ENCODE measurements at regions not wholly inside any gene's neighbourhood (a gene's known extent, or its start where the extent isn't known, plus 50 kb on each side); places are given as distances from the start of the nearest gene placed in this dataset.

- Mint-ChIP-seq H3K4me1 (no peaks in the 10 kb centered on the region), H3K4me3 (no peak overlapping the region), H3K9me3 (peaks cover 0 to 19% (median 0%) of the 10 kb centered on the region in 7 donors), H3K27me3 (no peaks in the 10 kb centered on the region), H3K27ac (no peak overlapping the region), H3K36me3 (no peaks in the 10 kb centered on the region)
- DNase-seq (no peak), ATAC-seq (ENCODE audit: low read depth in 2 of 2) (no peak)
- Histone ChIP-seq H3K27me3 (ENCODE audit: control insufficient read depth, insufficient read depth, low read length) (no peaks in the 10 kb centered on the region), H3K27ac (ENCODE audit: insufficient read depth, low read length, poor library complexity, severe bottlenecking) (no peak overlapping the region), H3K9me3 (ENCODE audit: control insufficient read depth in 2 of 2, low read length in 2 of 2) (no peaks in the 10 kb centered on the region), H3K4me3 (ENCODE audit: low read depth, low read length) (no peak overlapping the region), H3K36me3 (ENCODE audit: control insufficient read depth, insufficient read depth, low read length) (no peaks in the 10 kb centered on the region), H3K4me1 (ENCODE audit: control insufficient read depth, insufficient read depth, low read length, poor library complexity, severe bottlenecking) (no peaks in the 10 kb centered on the region)
Measured at GRCh38 chr5:167766957-167767356, 524.5 kb upstream of the WWC1 start.

DNA sequence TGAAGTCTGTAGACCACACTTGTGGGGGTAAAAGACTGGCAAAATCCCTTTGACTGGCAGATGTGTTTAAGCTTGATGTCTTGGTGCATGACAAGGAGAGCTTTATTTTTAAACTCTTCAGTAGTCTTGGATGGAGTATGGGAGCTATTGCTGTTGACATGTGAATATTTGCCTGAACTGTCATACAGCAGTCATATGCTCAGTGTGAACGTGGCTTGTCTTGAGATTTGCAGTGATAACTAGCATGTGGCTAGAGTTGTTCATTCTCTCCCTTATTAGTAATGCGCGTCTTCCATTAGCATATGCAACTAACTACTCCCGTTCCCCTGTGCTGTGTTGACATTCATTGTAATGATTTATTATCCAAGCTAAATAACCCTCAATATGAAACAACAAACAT is 523.6 kb upstream of the WWC1 start:
- Histone ChIP-seq H3K27me3 (ENCODE audit: control insufficient read depth, insufficient read depth, low read length) (no peaks in the 10 kb centered on the region), H3K4me3 (ENCODE audit: low read depth, low read length) (no peak overlapping the region), H3K9me3 (ENCODE audit: control insufficient read depth in 2 of 2, low read length in 2 of 2) (no peaks in the 10 kb centered on the region), H3K4me1 (ENCODE audit: control insufficient read depth, insufficient read depth, low read length, poor library complexity, severe bottlenecking) (no peaks in the 10 kb centered on the region), H3K36me3 (ENCODE audit: control insufficient read depth, insufficient read depth, low read length) (no peaks in the 10 kb centered on the region), H3K27ac (ENCODE audit: insufficient read depth, low read length, poor library complexity, severe bottlenecking) (no peak overlapping the region)
- Mint-ChIP-seq H3K27ac (no peak overlapping the region), H3K36me3 (no peaks in the 10 kb centered on the region), H3K27me3 (no peaks in the 10 kb centered on the region), H3K9me3 (peaks cover 0 to 19% (median 0%) of the 10 kb centered on the region in 7 donors), H3K4me1 (no peaks in the 10 kb centered on the region), H3K4me3 (no peak overlapping the region)
- DNase-seq (no peak), ATAC-seq (ENCODE audit: low read depth in 2 of 2) (no peak)

GRCh38 chr5:167769846-167770413 is 521.5 kb upstream of the WWC1 start:
- Histone ChIP-seq H3K27me3 (ENCODE audit: control insufficient read depth, insufficient read depth, low read length) (no peaks in the 10 kb centered on the region), H3K27ac (ENCODE audit: insufficient read depth, low read length, poor library complexity, severe bottlenecking) (no peak overlapping the region), H3K9me3 (ENCODE audit: control insufficient read depth in 2 of 2, low read length in 2 of 2) (no peaks in the 10 kb centered on the region), H3K4me3 (ENCODE audit: low read depth, low read length) (no peak overlapping the region), H3K36me3 (ENCODE audit: control insufficient read depth, insufficient read depth, low read length) (no peaks in the 10 kb centered on the region), H3K4me1 (ENCODE audit: control insufficient read depth, insufficient read depth, low read length, poor library complexity, severe bottlenecking) (no peaks in the 10 kb centered on the region)
- no peak for ATAC-seq (ENCODE audit: low read depth in 2 of 2)
- no peak overlapping the region for H3K27ac Mint-ChIP-seq
- H3K4me1 Mint-ChIP-seq = no peaks in the 10 kb centered on the region
- H3K9me3 Mint-ChIP-seq = peaks cover 0 to 19% (median 0%) of the 10 kb centered on the region in 7 donors
- no peak for DNase-seq
- no peaks in the 10 kb centered on the region for H3K36me3 Mint-ChIP-seq
- H3K27me3 Mint-ChIP-seq = no peaks in the 10 kb centered on the region
- no peak overlapping the region for H3K4me3 Mint-ChIP-seq

GRCh38 chr5:167770461-167770860 is 521.0 kb upstream of the WWC1 start:
- H3K9me3 Mint-ChIP-seq = peaks cover 0 to 18% (median 0%) of the 10 kb centered on the region in 7 donors
- no peaks in the 10 kb centered on the region for H3K9me3 ChIP-seq (ENCODE audit: control insufficient read depth in 2 of 2, low read length in 2 of 2)
- no peak for DNase-seq
- H3K27ac Mint-ChIP-seq = no peak overlapping the region
- no peaks in the 10 kb centered on the region for H3K4me1 Mint-ChIP-seq
- H3K4me3 Mint-ChIP-seq = no peak overlapping the region
- no peak overlapping the region for H3K4me3 ChIP-seq (ENCODE audit: low read depth, low read length)
- no peak overlapping the region for H3K27ac ChIP-seq (ENCODE audit: insufficient read depth, low read length, poor library complexity, severe bottlenecking)
- no peak for ATAC-seq (ENCODE audit: low read depth in 2 of 2)
- H3K4me1 ChIP-seq (ENCODE audit: control insufficient read depth, insufficient read depth, low read length, poor library complexity, severe bottlenecking) = no peaks in the 10 kb centered on the region
- H3K27me3 ChIP-seq (ENCODE audit: control insufficient read depth, insufficient read depth, low read length) = no peaks in the 10 kb centered on the region
- no peaks in the 10 kb centered on the region for H3K36me3 ChIP-seq (ENCODE audit: control insufficient read depth, insufficient read depth, low read length)
- no peaks in the 10 kb centered on the region for H3K36me3 Mint-ChIP-seq
- no peaks in the 10 kb centered on the region for H3K27me3 Mint-ChIP-seq

GRCh38 chr5:167771571-167771970 is 519.9 kb upstream of the WWC1 start:
- H3K27me3 Mint-ChIP-seq = no peaks in the 10 kb centered on the region
- no peak overlapping the region for H3K4me3 Mint-ChIP-seq
- Histone ChIP-seq H3K9me3 (ENCODE audit: control insufficient read depth in 2 of 2, low read length in 2 of 2) (no peaks in the 10 kb centered on the region), H3K36me3 (ENCODE audit: control insufficient read depth, insufficient read depth, low read length) (no peaks in the 10 kb centered on the region), H3K4me1 (ENCODE audit: control insufficient read depth, insufficient read depth, low read length, poor library complexity, severe bottlenecking) (no peaks in the 10 kb centered on the region), H3K27me3 (ENCODE audit: control insufficient read depth, insufficient read depth, low read length) (no peaks in the 10 kb centered on the region), H3K27ac (ENCODE audit: insufficient read depth, low read length, poor library complexity, severe bottlenecking) (no peak overlapping the region), H3K4me3 (ENCODE audit: low read depth, low read length) (no peak overlapping the region)
- no peak overlapping the region for H3K27ac Mint-ChIP-seq
- peaks cover 0 to 10% (median 0%) of the 10 kb centered on the region in 7 donors for H3K9me3 Mint-ChIP-seq
- H3K36me3 Mint-ChIP-seq = no peaks in the 10 kb centered on the region
- ATAC-seq (ENCODE audit: low read depth in 2 of 2) = no peak
- H3K4me1 Mint-ChIP-seq = no peaks in the 10 kb centered on the region
- DNase-seq = no peak

- Histone ChIP-seq H3K27ac (ENCODE audit: insufficient read depth, low read length, poor library complexity, severe bottlenecking) (no peak overlapping the region), H3K36me3 (ENCODE audit: control insufficient read depth, insufficient read depth, low read length) (no peaks in the 10 kb centered on the region), H3K9me3 (ENCODE audit: control insufficient read depth in 2 of 2, low read length in 2 of 2) (no peaks in the 10 kb centered on the region), H3K4me3 (ENCODE audit: low read depth, low read length) (no peak overlapping the region), H3K27me3 (ENCODE audit: control insufficient read depth, insufficient read depth, low read length) (no peaks in the 10 kb centered on the region), H3K4me1 (ENCODE audit: control insufficient read depth, insufficient read depth, low read length, poor library complexity, severe bottlenecking) (no peaks in the 10 kb centered on the region)
- Mint-ChIP-seq H3K27me3 (no peaks in the 10 kb centered on the region), H3K27ac (no peak overlapping the region), H3K4me1 (no peaks in the 10 kb centered on the region), H3K36me3 (no peaks in the 10 kb centered on the region), H3K4me3 (no peak overlapping the region), H3K9me3 (peaks cover 0 to 14% (median 0%) of the 10 kb centered on the region in 7 donors)
- DNase-seq (no peak), ATAC-seq (ENCODE audit: low read depth in 2 of 2) (no peak)
Measured at GRCh38 chr5:167773668-167774301, 517.7 kb upstream of the WWC1 start.

DNA sequence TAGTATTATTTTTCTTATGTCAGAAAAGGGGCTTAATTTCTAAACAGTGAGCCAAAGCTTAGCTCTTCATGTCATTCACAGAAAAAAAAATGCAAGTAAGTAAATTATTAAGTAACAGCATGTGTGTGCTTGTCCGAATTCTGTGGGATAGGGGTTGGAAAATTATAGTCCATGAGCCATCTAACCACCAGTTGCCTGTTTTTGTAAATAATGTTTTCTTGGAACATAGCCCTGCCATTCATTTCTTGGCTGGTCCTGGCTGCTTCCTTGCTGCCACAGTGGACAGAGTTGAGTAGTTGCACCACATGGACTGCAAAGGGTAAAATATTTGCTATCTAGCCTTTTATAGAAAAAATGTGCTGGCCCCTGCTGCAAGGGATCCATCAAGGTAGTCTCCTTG is 513.7 kb upstream of the WWC1 start:
- no peak overlapping the region for H3K4me3 ChIP-seq (ENCODE audit: low read depth, low read length)
- Mint-ChIP-seq H3K27me3 (no peaks in the 10 kb centered on the region), H3K4me3 (no peak overlapping the region), H3K27ac (no peak overlapping the region), H3K4me1 (no peaks in the 10 kb centered on the region), H3K36me3 (no peaks in the 10 kb centered on the region), H3K9me3 (peaks cover 0 to 6% (median 3%) of the 10 kb centered on the region in 7 donors)
- no peaks in the 10 kb centered on the region for H3K9me3 ChIP-seq (ENCODE audit: control insufficient read depth in 2 of 2, low read length in 2 of 2)
- no peak overlapping the region for H3K27ac ChIP-seq (ENCODE audit: insufficient read depth, low read length, poor library complexity, severe bottlenecking)
- H3K4me1 ChIP-seq (ENCODE audit: control insufficient read depth, insufficient read depth, low read length, poor library complexity, severe bottlenecking) = no peaks in the 10 kb centered on the region
- no peaks in the 10 kb centered on the region for H3K36me3 ChIP-seq (ENCODE audit: control insufficient read depth, insufficient read depth, low read length)
- no peaks in the 10 kb centered on the region for H3K27me3 ChIP-seq (ENCODE audit: control insufficient read depth, insufficient read depth, low read length)
- ATAC-seq (ENCODE audit: low read depth in 2 of 2) (no peak), DNase-seq (no peak)

DNA sequence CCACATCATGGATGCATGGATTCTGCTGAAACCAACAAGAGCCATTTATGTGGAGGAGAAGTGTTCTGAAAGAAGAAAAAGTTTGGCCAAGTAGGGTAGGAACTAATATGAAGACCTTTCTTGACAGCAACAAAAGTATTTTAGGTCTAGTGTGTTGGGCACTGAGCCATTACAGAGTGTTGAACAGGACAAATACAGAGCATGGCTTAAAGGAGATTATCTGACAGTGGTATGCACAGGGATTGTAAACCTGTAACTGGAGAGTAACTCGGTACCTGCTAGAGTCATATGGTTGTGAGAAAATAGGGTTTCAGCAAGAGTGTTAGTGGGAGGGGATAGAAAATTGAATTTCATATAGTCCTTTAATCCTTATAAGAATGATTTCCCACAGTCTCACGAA is 513.2 kb upstream of the WWC1 start:
- Histone ChIP-seq H3K4me1 (ENCODE audit: control insufficient read depth, insufficient read depth, low read length, poor library complexity, severe bottlenecking) (no peaks in the 10 kb centered on the region), H3K4me3 (ENCODE audit: low read depth, low read length) (no peak overlapping the region), H3K36me3 (ENCODE audit: control insufficient read depth, insufficient read depth, low read length) (no peaks in the 10 kb centered on the region), H3K9me3 (ENCODE audit: control insufficient read depth in 2 of 2, low read length in 2 of 2) (no peaks in the 10 kb centered on the region), H3K27me3 (ENCODE audit: control insufficient read depth, insufficient read depth, low read length) (no peaks in the 10 kb centered on the region), H3K27ac (ENCODE audit: insufficient read depth, low read length, poor library complexity, severe bottlenecking) (no peak overlapping the region)
- Mint-ChIP-seq H3K27ac (no peak overlapping the region), H3K9me3 (peaks cover 0 to 6% (median 3%) of the 10 kb centered on the region in 7 donors), H3K36me3 (no peaks in the 10 kb centered on the region), H3K4me1 (no peaks in the 10 kb centered on the region), H3K27me3 (no peaks in the 10 kb centered on the region), H3K4me3 (no peak overlapping the region)
- DNase-seq = no peak
- ATAC-seq (ENCODE audit: low read depth in 2 of 2) = no peak
